ENCODE measurements at regions not wholly inside any gene's neighbourhood (a gene's known extent, or its start where the extent isn't known, plus 50 kb on each side); places are given as distances from the start of the nearest gene placed in this dataset.

DNA sequence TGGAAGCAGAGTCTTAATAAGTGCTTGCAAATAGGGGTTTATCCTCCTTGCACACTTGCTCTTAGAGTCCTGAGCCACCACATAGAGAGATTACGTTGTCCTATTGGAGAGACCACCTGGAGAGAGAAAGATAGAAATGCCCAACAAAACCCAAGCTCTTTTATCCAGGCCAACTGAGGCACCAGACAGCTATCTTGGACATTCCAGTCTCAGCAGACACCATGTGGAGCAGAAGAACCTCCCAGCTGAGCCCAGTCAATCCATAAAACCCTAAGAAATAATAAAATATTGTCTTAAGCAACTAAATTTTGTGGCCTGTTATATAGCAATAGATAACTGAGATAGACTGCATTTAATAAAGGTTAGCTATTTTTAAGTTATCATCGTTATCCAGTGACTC, 105.7 kb upstream of the PFN2 start:
- H3K9me3 Mint-ChIP-seq = peaks cover 3% of the 10 kb centered on the region in 2 donors
- no peak overlapping the region for H3K4me3 Mint-ChIP-seq
- H3K36me3 Mint-ChIP-seq (ENCODE audit: insufficient read depth in 2 of 2) = peaks cover 0 to 2% of the 10 kb centered on the region in 2 donors
- no peak for ATAC-seq (replicated peaks in 1 of 2)
- peaks cover 27% of the 10 kb centered on the region for H3K27me3 Mint-ChIP-seq (ENCODE audit: low read depth)
- H3K27ac Mint-ChIP-seq = no peak overlapping the region
- H3K4me1 Mint-ChIP-seq (ENCODE audit: low read depth) = no peaks in the 10 kb centered on the region
- no peak for DNase-seq

DNA sequence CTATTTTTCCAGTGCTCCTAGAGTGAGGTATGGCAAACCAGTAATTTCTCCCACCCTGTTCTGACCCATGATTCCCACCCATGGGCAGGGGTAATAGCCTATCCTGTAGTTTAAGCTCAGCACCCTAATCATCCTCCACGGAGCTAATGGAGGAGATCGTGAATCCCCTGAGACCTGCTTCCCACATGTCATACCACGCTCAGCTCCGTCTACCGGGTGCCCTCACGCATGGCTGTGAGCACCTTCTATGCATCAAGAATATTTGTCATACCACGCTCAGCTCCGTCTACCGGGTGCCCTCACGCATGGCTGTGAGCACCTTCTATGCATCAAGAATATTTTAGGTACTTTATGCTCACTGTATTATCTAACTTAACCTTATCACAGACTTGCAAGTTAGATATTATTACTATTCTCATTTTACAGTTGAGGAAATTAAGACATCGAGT, 104.7 kb upstream of the PFN2 start:
- H3K4me3 Mint-ChIP-seq = no peak overlapping the region
- peaks cover 0 to 2% of the 10 kb centered on the region in 2 donors for H3K36me3 Mint-ChIP-seq (ENCODE audit: insufficient read depth in 2 of 2)
- no peak for DNase-seq

GRCh38 chr3:150074697-150075416, 104.2 kb upstream of the PFN2 start:
- H3K9me3 Mint-ChIP-seq = peaks cover 3% of the 10 kb centered on the region in 2 donors
- H3K27ac Mint-ChIP-seq = no peak overlapping the region
- no peak overlapping the region for H3K4me3 Mint-ChIP-seq
- peaks cover 36% of the 10 kb centered on the region for H3K27me3 Mint-ChIP-seq (ENCODE audit: low read depth)
- DNase-seq = no peak
- peaks cover 0 to 2% of the 10 kb centered on the region in 2 donors for H3K36me3 Mint-ChIP-seq (ENCODE audit: insufficient read depth in 2 of 2)
- no peaks in the 10 kb centered on the region for H3K4me1 Mint-ChIP-seq (ENCODE audit: low read depth)
- ATAC-seq (replicated peaks in 1 of 2) = no peak

More for the DNA sequence above, 104.7 kb upstream of the PFN2 start:
- peaks cover 35% of the 10 kb centered on the region for H3K27me3 Mint-ChIP-seq (ENCODE audit: low read depth)
- H3K9me3 Mint-ChIP-seq = peaks cover 3% of the 10 kb centered on the region in 2 donors
- H3K4me1 Mint-ChIP-seq (ENCODE audit: low read depth) = no peaks in the 10 kb centered on the region
- ATAC-seq (replicated peaks in 1 of 2) = no peak
- no peak overlapping the region for H3K27ac Mint-ChIP-seq

DNA sequence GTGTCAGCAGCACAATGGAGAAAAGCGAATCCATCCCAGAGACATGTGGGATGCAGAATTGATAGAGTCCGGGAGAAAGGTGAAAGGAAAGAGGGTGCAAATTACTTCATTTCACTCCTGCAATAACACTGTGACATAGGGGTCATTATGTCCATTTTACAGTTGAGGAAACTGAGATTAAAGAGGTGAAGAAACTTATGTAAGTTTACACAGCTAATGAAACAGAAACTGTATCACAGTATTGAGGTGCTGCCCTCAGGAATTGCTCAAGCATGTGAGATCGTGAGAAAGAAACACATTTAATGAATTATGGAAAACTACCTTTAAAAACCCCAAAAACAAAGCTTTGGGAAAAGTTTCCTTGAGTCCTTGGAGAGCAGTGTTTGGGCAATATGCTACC, 103.6 kb upstream of the PFN2 start:
- Mint-ChIP-seq H3K36me3 (ENCODE audit: insufficient read depth in 2 of 2) (peaks cover 0 to 2% of the 10 kb centered on the region in 2 donors), H3K4me1 (ENCODE audit: low read depth) (no peaks in the 10 kb centered on the region), H3K4me3 (no peak overlapping the region), H3K27me3 (ENCODE audit: low read depth) (peaks cover 42% of the 10 kb centered on the region), H3K27ac (no peak overlapping the region), H3K9me3 (peaks cover 3% of the 10 kb centered on the region in 2 donors)
- ATAC-seq (replicated peaks in 1 of 2) (no peak), DNase-seq (no peak)

DNA sequence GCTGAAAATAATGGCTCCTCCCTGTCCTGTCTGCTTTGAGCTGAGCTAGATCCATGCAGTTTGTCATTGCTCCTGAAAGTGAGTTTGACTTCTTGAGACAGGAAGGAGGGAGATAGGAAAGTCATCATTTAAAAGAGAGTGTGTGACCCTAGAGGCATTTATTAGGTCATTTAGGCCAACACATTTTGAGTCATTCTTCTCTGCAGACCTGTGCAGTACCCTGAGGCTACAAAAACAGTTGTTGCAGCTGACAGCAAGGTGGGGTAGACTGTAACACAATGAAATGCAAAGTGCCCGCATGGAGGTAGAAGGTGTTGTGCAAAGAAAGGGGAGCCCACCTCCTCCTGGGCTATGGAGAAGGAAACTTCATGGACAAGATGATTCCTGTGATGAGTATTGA, 102.8 kb upstream of the PFN2 start:
- Mint-ChIP-seq H3K27ac (no peak overlapping the region), H3K9me3 (peaks cover 3% of the 10 kb centered on the region in 2 donors), H3K4me3 (no peak overlapping the region), H3K27me3 (ENCODE audit: low read depth) (peaks cover 42% of the 10 kb centered on the region), H3K4me1 (ENCODE audit: low read depth) (no peaks in the 10 kb centered on the region), H3K36me3 (ENCODE audit: insufficient read depth in 2 of 2) (peaks cover 0 to 2% of the 10 kb centered on the region in 2 donors)
- no peak for DNase-seq
- ATAC-seq (replicated peaks in 1 of 2) = no peak

DNA sequence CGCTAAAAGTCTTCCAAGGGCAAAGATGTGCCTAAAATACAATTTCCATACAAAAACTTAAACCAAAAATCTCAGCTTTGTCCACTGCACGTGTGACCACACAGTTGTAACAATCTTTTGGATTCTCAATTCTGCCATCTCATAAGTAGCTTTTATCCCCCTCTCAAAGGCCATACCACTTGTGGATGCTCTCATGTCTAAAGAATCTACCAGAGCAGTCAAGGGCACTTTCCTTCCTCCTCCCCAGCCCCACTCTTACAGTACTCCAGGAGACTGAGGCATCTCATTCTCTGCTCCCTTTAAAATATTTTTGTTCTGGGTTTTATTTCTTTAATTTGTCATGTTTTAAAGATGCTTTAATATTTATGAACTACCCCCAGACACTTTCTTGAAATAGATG, 102.3 kb upstream of the PFN2 start:
- H3K36me3 Mint-ChIP-seq (ENCODE audit: insufficient read depth in 2 of 2) = peaks cover 0 to 2% of the 10 kb centered on the region in 2 donors
- DNase-seq (no peak), ATAC-seq (replicated peaks in 1 of 2) (no peak)
- H3K9me3 Mint-ChIP-seq = peaks cover 3% of the 10 kb centered on the region in 2 donors
- peaks cover 44% of the 10 kb centered on the region for H3K27me3 Mint-ChIP-seq (ENCODE audit: low read depth)
- H3K4me1 Mint-ChIP-seq (ENCODE audit: low read depth) = no peaks in the 10 kb centered on the region
- no peak overlapping the region for H3K27ac Mint-ChIP-seq
- no peak overlapping the region for H3K4me3 Mint-ChIP-seq

- Mint-ChIP-seq H3K27me3 (ENCODE audit: low read depth) (peaks cover 49% of the 10 kb centered on the region), H3K9me3 (peaks cover 3% of the 10 kb centered on the region in 2 donors), H3K4me3 (no peak overlapping the region), H3K27ac (no peak overlapping the region), H3K36me3 (ENCODE audit: insufficient read depth in 2 of 2) (peaks cover 0 to 2% of the 10 kb centered on the region in 2 donors), H3K4me1 (ENCODE audit: low read depth) (no peaks in the 10 kb centered on the region)
- DNase-seq (no peak), ATAC-seq (replicated peaks in 1 of 2) (no peak)
Measured at GRCh38 chr3:150072576-150072975, 101.9 kb upstream of the PFN2 start.

DNA sequence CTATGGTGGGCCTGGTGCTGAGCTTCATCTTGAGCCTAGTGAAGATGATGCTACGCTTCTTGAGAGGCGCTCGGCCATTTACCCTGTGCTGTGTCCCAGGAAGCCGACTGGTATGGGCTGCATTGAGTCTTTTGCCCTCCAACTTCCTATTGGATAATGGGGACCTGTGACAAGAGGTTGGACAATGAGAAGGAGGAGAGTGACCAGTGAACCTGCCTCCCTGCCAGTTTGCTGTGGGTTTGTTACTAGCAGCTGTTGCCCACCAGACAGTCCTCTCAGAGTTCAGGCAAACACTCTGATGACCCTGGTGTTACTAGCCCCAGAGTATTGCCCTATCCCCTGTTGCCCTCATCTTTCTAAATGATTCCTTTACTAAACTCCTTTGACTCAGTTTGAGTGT, 99.6 kb upstream of the PFN2 start:
- H3K9me3 Mint-ChIP-seq = no peaks in the 10 kb centered on the region
- no peak for ATAC-seq (replicated peaks in 1 of 2)

GRCh38 chr3:150069633-150070032, 98.9 kb upstream of the PFN2 start:
- DNase-seq = no peak
- Mint-ChIP-seq H3K9me3 (no peaks in the 10 kb centered on the region), H3K27ac (no peak overlapping the region), H3K36me3 (ENCODE audit: insufficient read depth in 2 of 2) (no peaks in the 10 kb centered on the region), H3K27me3 (ENCODE audit: low read depth) (peaks cover 56% of the 10 kb centered on the region), H3K4me1 (ENCODE audit: low read depth) (no peaks in the 10 kb centered on the region), H3K4me3 (no peak overlapping the region)
- ATAC-seq (replicated peaks in 1 of 2) = no peak

More for the DNA sequence above, 99.6 kb upstream of the PFN2 start:
- Mint-ChIP-seq H3K4me3 (no peak overlapping the region), H3K27ac (no peak overlapping the region), H3K36me3 (ENCODE audit: insufficient read depth in 2 of 2) (no peaks in the 10 kb centered on the region), H3K4me1 (ENCODE audit: low read depth) (no peaks in the 10 kb centered on the region), H3K27me3 (ENCODE audit: low read depth) (peaks cover 56% of the 10 kb centered on the region)
- no peak for DNase-seq

DNA sequence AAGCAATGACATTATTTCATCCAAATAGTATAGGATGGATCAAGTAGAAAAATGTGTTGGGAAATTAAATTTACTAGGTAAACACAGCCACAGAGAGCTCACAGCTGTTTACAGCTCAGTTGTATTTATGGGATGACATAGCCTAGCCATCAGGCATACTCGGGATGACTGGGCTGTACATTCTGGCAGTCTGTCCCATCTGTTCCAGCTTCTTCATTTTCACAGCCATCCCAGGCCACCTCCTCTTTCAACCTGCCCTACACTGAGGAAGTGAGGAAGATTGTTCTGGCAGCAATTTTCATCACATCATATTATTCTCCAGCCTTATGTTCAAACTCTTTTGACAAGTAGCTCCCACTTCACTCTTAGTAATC, 98.4 kb upstream of the PFN2 start:
- no peak for ATAC-seq (replicated peaks in 1 of 2)
- no peak overlapping the region for H3K4me3 Mint-ChIP-seq
- no peaks in the 10 kb centered on the region for H3K9me3 Mint-ChIP-seq
- H3K36me3 Mint-ChIP-seq (ENCODE audit: insufficient read depth in 2 of 2) = no peaks in the 10 kb centered on the region
- peaks cover 54% of the 10 kb centered on the region for H3K27me3 Mint-ChIP-seq (ENCODE audit: low read depth)
- H3K4me1 Mint-ChIP-seq (ENCODE audit: low read depth) = no peaks in the 10 kb centered on the region
- DNase-seq = no peak
- no peak overlapping the region for H3K27ac Mint-ChIP-seq

GRCh38 chr3:150068440-150069153, 97.9 kb upstream of the PFN2 start:
- no peak overlapping the region for H3K4me3 Mint-ChIP-seq
- H3K27me3 Mint-ChIP-seq (ENCODE audit: low read depth) = peaks cover 48% of the 10 kb centered on the region
- no peaks in the 10 kb centered on the region for H3K4me1 Mint-ChIP-seq (ENCODE audit: low read depth)
- H3K27ac Mint-ChIP-seq = no peak overlapping the region
- DNase-seq (no peak), ATAC-seq (replicated peaks in 1 of 2) (no peak)
- no peaks in the 10 kb centered on the region for H3K9me3 Mint-ChIP-seq
- no peaks in the 10 kb centered on the region for H3K36me3 Mint-ChIP-seq (ENCODE audit: insufficient read depth in 2 of 2)

- Mint-ChIP-seq H3K36me3 (ENCODE audit: insufficient read depth in 2 of 2) (no peaks in the 10 kb centered on the region), H3K4me1 (ENCODE audit: low read depth) (no peaks in the 10 kb centered on the region), H3K4me3 (no peak overlapping the region), H3K27me3 (ENCODE audit: low read depth) (peaks cover 38% of the 10 kb centered on the region), H3K9me3 (no peaks in the 10 kb centered on the region), H3K27ac (no peak overlapping the region)
- no peak for ATAC-seq (replicated peaks in 1 of 2)
- no peak for DNase-seq
Measured at GRCh38 chr3:150067561-150067960, 96.9 kb upstream of the PFN2 start.

DNA sequence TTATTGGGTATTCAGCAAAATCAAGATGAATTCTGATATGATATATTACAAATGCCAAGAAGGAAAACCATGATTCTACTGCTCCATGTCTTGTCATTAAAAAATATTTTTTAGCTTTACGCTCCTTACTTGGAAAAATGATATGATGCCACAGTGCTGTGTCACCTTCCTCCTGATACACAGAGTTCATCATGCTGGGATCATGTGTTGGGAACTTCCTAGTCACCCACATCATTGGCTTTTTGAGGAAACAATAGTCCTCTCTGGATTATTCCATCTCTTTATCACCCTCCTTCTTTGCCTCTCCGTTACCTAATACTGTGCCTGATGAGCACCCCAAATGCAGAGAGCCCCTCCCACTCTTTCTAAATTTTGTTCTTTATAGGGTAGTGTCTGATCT, 94.3 kb upstream of the PFN2 start:
- ATAC-seq (replicated peaks in 1 of 2) (no peak), DNase-seq (no peak)
- Mint-ChIP-seq H3K4me1 (ENCODE audit: low read depth) (no peaks in the 10 kb centered on the region), H3K36me3 (ENCODE audit: insufficient read depth in 2 of 2) (no peaks in the 10 kb centered on the region), H3K27ac (no peak overlapping the region), H3K4me3 (no peak overlapping the region), H3K9me3 (no peaks in the 10 kb centered on the region), H3K27me3 (ENCODE audit: low read depth) (peaks cover 30% of the 10 kb centered on the region)

Data from activated T-cell treated with anti-CD3 and anti-CD28 coated beads, Interleukin-2, amount 50 U/mL, for 72 hours (primary cell).